GM12874 (cell line): ENCODE measurements at regions not wholly inside any gene's neighbourhood (a gene's known extent, or its start where the extent isn't known, plus 50 kb on each side); places are given as distances from the start of the nearest gene placed in this dataset.

Experiments used
- CTCF ChIP-seq: IDR thresholded peaks from 2 replicates; pipeline ENCODE4 v1.5.1; 2011; ENCODE audit warnings: low read depth, mild to moderate bottlenecking, control low read depth, low read length, moderate library complexity; ENCODE audit not compliant: insufficient read depth

DNA sequence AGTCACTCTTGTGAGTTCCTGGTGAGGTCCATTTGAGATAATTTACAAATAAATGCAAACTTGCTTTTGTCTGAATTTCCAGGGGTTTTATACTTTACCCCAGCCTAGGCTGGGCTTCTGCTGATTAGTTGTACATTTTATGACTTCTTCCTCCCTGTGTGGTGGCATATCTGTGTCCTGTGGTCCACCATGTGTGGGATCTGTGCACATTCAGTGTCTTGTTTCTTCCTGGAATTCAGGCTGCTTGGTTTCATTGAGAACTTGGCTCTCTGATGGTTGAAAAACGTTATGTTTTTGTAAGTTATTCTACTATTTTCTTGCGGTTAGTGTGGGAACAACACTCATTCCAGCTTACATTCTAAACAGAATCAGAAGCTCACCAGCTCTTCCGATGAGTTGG is 523.4 kb upstream of the PFKP start:
- no peak for TF ChIP-seq CTCF

DNA sequence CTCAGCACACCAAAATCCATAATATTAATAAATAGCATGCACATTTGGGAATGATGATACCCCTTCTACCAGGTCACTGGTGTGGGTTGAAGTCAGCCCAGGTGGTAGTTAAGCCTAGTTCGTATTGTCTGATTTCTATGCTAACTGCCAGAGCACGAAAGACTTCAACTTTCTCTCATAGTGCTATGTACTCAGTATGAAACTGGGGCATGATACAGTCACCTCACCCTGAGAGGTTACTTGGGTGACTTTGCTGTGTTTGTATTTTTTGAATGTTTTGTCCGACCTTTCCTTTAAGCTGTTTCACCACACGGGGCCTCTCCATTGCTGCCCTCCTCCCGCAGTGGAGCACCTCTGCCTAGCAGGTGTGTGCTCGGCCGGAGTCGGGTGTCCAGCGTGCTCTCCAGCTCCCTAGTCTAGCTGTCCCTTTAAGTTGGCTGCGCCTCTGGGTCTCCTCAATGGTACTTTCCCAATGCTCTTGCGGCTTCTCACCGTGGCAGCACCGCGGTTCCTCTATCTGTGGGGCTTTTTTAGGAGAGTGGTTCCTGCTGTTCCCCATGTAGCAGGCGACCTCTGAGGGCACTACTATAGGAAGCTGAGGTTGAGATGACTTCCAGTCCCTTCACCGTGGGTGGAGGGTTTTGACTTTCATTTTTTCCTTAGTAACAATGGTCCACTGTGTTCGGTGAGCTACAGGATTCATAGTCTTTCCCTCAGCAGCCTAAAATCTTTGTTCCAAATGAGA is 524.0 kb upstream of the PFKP start:
- TF ChIP-seq CTCF, result no peak

DNA sequence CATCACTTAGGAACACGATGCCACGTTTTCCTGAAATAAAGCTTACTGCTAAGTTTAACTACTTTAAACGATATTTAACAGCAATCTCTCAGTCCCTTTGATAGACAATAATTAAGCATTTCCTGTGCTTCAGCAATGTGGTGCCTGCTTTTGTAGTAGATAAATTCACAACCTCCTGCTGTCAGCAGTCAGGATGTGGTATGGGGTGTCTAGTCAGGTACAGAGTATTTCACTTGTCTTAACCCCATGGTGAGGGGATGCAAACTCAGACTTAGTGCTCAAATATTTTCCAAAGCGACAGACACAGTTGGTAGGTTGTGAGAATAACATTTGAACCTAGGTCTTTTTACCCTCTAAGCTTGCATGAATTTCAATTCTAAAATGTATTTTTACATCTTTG is 526.2 kb upstream of the PFKP start:
- no peak for TF ChIP-seq CTCF

GRCh38 chr10:2529945-2530344 is 537.4 kb upstream of the PFKP start:
- no peak for TF ChIP-seq CTCF

GRCh38 chr10:2525781-2526180 is 541.6 kb upstream of the PFKP start:
- TF ChIP-seq CTCF, result no peak

- no peak for TF ChIP-seq CTCF
These were observed 548.2 kb upstream of the PFKP start for GRCh38 chr10:2519139-2519538.

- no peak for TF ChIP-seq CTCF
These were observed 558.2 kb upstream of the PFKP start for GRCh38 chr10:2509081-2509531.

DNA sequence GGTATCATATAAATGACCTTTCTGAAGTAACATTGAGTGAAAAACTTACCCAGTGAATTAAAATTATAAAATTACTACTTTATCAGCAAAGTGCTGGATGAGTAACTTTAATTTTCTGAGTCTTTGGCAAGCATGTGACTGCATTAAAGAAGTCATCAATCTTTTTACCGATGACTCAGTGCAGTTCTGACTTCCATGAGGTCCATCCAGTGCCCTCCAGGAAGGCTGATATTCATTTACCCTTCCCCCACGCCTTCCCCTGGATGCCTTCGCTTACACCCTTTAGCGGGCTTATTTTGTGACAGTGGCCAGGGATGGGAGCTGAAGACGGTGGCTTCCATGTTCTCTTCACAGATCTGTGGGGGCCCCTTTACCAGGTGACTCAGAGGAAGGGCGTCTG is 572.9 kb upstream of the PFKP start:
- no peak for TF ChIP-seq CTCF
